Activated CD8-positive, alpha-beta memory T cell treated with anti-CD3 and anti-CD28 coated beads, Interleukin-2, amount 10 ng/mL, durations not matched to agents 7 days and 5 days (primary cell): ENCODE measurements at regions not wholly inside any gene's neighbourhood (a gene's known extent, or its start where the extent isn't known, plus 50 kb on each side); places are given as distances from the start of the nearest gene placed in this dataset.

Source experiments
- ATAC-seq: fragments of 150-1000 bp; cut with Tn5 transposase; one replicate; pipeline ENCODE4 v1.10.0; 2021; ENCODE audit warnings: moderate library complexity
- CTCF ChIA-PET: fragments of 350-600 bp; sonication (Branson Sonifier 250); formaldehyde crosslinking; loops from one replicate; lab custom pipeline; 2021; ENCODE audit warnings: antibody characterized with exemption; lab: Charles Lee
- DNase-seq: peaks from one replicate; pipeline ENCODE4 v3.0.0-alpha.2; 2020
- H3K27ac Mint-ChIP-seq: one replicate; pipeline ENCODE4 v1.8.0; 2021; ENCODE audit warnings: mild to moderate bottlenecking, mixed read lengths
- H3K27me3 Mint-ChIP-seq: one replicate; pipeline ENCODE4 v1.8.0; 2021; ENCODE audit warnings: mixed read lengths
- H3K36me3 Mint-ChIP-seq: one replicate; pipeline ENCODE4 v1.8.0; 2021; ENCODE audit warnings: mild to moderate bottlenecking, mixed read lengths
- H3K4me1 Mint-ChIP-seq: one replicate; pipeline ENCODE4 v1.8.0; 2021; ENCODE audit warnings: mixed read lengths
- H3K4me3 Mint-ChIP-seq: one replicate; pipeline ENCODE4 v1.8.0; 2021; ENCODE audit warnings: mild to moderate bottlenecking, moderate library complexity, mixed read lengths
- H3K9me3 Mint-ChIP-seq: one replicate; pipeline ENCODE4 v1.8.0; 2022; ENCODE audit warnings: low read depth, mixed read lengths

DNA sequence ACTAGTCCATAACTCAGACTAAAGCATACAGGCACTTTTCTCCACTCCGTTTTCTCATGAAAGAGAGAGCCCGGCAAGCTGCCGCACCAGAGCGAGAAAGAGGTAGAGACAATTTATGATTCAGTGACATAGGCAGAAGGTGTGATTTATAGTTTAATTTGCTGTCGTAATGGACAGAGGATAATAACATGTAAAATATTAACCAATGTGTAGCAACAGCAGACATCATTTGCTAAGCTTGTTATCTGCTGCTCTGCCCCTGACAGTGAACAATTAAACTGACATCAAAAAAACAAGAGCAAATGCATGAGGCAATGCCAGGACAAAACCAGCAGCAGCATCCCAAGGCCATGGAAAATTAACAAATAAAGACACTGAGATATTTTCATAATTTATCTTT is 214.0 kb downstream of the ATG4C start:
- H3K9me3 Mint-ChIP-seq: no peaks in the 10 kb centered on the region
- CTCF ChIA-PET: interaction anchor here (0.6 kb wide), 1 partner anchor 1899 kb away, joined by 3 read pairs; no protein-coding TSS in a partner anchor
- DNase-seq (no peak), ATAC-seq (no peak)
- no peak overlapping the region for H3K4me3 Mint-ChIP-seq
- no peaks in the 10 kb centered on the region for H3K4me1 Mint-ChIP-seq
- peaks cover 4% of the 10 kb centered on the region for H3K27me3 Mint-ChIP-seq
- no peaks in the 10 kb centered on the region for H3K36me3 Mint-ChIP-seq
- no peak overlapping the region for H3K27ac Mint-ChIP-seq

DNA sequence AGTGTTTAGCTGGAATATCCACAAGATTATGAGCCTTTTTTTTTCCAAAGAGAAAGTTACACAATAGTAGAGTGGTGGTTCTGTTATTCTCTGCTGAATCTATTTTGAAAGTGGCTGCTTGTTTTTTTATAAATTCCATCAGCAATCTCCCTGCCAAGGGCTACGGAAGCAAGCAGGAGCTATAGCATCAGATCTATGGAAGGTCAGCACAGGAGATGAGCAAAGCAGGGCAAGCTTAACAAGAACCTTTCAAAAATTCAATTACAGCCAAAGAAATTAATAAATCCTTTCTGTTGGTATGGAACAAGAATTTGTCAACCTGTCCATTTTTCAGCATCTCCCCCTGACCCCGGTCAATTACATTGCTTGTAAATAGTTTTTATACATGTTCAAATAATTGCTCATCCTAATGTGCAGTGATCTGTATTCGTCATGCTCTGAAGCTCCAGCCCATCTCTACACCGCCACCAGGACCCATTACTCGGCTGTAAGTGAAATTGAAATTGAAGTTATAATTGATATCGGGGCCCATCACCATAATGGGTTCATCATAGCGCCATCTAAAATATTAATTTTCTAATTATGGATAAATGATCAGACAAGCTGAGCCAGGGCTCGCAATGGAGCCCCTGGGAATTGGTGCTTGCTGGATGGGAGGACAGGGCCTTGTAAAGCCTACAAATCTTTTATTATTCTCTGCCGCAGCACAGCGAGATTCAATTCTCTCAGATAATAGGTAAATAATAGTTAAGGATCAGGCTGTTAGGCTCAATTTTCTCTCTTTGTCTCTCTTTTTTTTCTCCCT is 215.1 kb downstream of the ATG4C start:
- DNase-seq: no peak
- Mint-ChIP-seq H3K9me3 (no peaks in the 10 kb centered on the region), H3K4me1 (no peaks in the 10 kb centered on the region), H3K27me3 (peaks cover 2% of the 10 kb centered on the region), H3K27ac (no peak overlapping the region), H3K4me3 (no peak overlapping the region), H3K36me3 (no peaks in the 10 kb centered on the region)
- no peak for ATAC-seq
- CTCF ChIA-PET: no interaction called here

DNA sequence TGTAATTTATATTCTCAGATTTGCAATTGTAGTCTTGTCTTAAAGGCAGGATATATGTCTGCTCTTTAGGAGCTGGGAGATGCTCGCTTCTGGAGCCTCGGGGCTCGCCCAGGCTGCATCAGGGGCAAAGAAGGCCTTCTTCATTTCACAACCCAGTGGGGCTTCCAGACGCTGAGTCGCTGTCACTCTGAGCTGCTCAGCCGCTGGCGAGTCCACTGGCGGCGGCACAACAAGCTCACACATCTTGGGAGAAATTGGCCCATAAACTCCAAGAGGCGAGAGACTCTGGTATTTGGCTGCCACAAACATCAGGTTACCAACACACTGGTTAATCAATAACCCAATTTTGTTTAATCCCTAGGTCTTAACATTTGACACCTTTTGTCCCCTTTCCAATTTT is 216.6 kb downstream of the ATG4C start:
- no peak overlapping the region for H3K4me3 Mint-ChIP-seq

DNA sequence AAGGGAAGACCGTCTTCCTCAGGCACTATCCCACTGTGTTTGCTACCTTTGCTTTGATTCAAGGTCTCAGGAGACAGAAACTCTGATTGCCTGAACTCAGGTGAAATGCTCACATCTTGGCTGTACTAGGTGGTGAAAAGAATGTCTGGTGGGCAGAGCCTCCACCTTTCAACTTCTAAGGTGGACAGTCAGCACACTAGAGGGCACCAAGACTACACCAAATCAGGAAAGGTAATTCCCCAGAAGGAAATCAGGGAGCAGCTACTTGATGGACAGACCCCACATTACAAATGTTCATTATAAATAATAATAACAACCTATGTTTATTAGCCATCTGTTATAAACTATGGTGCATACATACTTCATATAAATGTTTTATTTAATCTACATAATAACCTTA is 220.9 kb downstream of the ATG4C start:
- no peak for ATAC-seq
- H3K27ac Mint-ChIP-seq: no peak overlapping the region
- CTCF ChIA-PET: no interaction called here

More for the DNA sequence above, 216.6 kb downstream of the ATG4C start:
- no peak for ATAC-seq
- Mint-ChIP-seq H3K27ac (no peak overlapping the region), H3K27me3 (peaks cover 2% of the 10 kb centered on the region), H3K36me3 (no peaks in the 10 kb centered on the region), H3K9me3 (no peaks in the 10 kb centered on the region), H3K4me1 (no peaks in the 10 kb centered on the region)
- CTCF ChIA-PET: no interaction called here
- no peak for DNase-seq

DNA sequence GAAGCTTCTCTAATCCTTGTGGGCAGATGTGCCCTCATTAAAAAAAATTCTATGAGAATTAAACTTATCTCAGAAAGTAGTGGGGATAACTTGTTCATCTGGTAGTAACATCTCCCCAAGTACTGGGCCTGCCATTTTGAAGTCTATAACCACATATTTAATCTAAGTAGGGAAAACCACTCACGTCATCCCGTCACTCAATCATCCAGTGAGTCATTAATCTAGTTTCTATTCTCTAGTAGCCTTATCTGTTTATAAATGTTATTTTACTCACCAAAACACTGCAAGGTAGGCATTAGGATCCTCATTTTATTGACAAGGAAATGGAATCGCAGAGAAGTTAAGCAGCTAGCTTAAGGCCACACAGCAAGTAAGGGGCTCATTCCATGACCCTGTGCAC is 221.9 kb downstream of the ATG4C start:
- no peaks in the 10 kb centered on the region for H3K4me1 Mint-ChIP-seq
- H3K4me3 Mint-ChIP-seq: no peak overlapping the region
- H3K27me3 Mint-ChIP-seq: no peaks in the 10 kb centered on the region
- H3K27ac Mint-ChIP-seq: no peak overlapping the region
- H3K9me3 Mint-ChIP-seq: no peaks in the 10 kb centered on the region
- H3K36me3 Mint-ChIP-seq: no peaks in the 10 kb centered on the region
- ATAC-seq: no peak
- DNase-seq: no peak
- CTCF ChIA-PET: no interaction called here

More for the DNA sequence above, 220.9 kb downstream of the ATG4C start:
- H3K4me1 Mint-ChIP-seq: no peaks in the 10 kb centered on the region
- H3K36me3 Mint-ChIP-seq: no peaks in the 10 kb centered on the region
- H3K4me3 Mint-ChIP-seq: no peak overlapping the region
- no peaks in the 10 kb centered on the region for H3K9me3 Mint-ChIP-seq
- H3K27me3 Mint-ChIP-seq: no peaks in the 10 kb centered on the region
- no peak for DNase-seq

DNA sequence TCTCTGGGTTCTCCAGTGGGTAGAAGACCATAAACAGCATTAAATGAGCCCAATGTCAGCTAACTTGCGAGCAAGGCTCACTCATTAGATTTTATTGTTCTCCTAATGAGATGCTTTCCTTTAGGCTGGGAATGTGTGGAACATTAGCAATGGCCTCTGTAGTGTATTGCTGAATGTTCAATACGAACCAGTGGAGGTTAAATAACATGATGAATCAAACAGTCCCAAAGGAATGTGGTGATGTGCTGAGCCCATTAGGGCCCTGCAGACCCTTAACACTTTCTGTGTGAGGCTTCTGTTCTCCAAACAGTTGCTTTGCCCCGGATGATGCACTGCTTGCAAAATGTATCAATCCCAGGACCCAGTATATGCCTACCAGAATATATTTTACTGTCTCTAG is 225.5 kb downstream of the ATG4C start:
- no peaks in the 10 kb centered on the region for H3K9me3 Mint-ChIP-seq
- CTCF ChIA-PET: no interaction called here
- H3K36me3 Mint-ChIP-seq: no peaks in the 10 kb centered on the region
- no peaks in the 10 kb centered on the region for H3K27me3 Mint-ChIP-seq
- H3K4me1 Mint-ChIP-seq: no peaks in the 10 kb centered on the region
- DNase-seq (no peak), ATAC-seq (no peak)
- no peak overlapping the region for H3K4me3 Mint-ChIP-seq
- no peak overlapping the region for H3K27ac Mint-ChIP-seq

DNA sequence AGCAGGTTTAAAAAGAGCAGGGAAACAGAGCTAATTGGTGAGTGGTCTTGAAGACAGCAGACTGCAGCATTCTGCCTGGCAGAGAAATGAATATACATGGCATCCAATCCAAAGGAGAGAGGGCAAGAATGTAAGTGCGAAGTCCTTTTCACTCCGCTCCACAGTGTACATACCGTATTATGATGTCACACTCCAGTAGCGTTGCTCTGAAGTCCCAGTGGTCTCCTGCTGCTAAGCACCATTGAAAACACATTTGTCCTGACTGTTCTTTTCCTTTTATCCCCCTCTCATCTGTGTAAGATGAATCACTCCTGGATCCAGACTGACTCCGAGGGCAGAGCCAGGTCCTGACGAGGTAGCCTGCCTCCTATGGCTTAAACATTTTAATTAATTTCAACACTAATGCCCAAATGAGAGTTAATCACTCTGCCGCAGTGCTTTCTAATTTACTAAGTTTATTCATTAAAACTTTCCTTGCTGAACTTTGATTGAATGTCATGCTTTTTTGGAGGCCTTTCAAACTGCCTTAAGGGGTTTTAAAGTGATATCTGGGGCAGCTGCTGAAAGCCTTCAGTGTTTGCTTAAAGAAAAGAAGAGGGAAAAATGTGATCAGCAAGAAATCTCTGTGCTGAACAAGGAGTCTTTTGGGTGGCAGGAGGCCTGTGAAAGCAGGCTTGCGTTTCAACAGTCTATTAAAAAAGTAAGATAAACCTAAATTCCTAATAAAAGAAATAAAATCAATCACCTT is 227.2 kb downstream of the ATG4C start:
- no peaks in the 10 kb centered on the region for H3K27me3 Mint-ChIP-seq
- no peak overlapping the region for H3K27ac Mint-ChIP-seq
- H3K4me1 Mint-ChIP-seq: no peaks in the 10 kb centered on the region
- no peaks in the 10 kb centered on the region for H3K36me3 Mint-ChIP-seq
- no peak for DNase-seq
- ATAC-seq: no peak
- H3K9me3 Mint-ChIP-seq: no peaks in the 10 kb centered on the region
- CTCF ChIA-PET: no interaction called here
- no peak overlapping the region for H3K4me3 Mint-ChIP-seq

DNA sequence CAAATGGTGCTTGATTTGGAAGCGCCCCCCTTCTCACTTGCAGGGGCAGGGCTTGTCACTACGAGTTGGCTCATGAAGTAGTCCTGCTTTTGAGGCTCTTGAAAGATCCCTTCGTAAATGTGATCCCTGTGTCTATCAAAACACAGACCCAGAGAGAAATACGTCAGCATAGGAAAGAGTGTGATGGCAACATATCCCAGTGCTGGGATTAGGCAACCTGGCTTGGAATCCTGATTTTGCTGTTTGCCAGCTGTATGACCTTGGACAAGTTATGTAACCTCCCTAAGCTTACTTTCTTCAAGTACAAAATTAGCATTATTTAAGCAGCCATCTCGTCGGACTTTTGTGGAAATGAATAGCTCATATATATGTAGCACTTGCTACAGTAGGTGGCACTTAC is 228.4 kb downstream of the ATG4C start:
- no peak overlapping the region for H3K4me3 Mint-ChIP-seq
- no peaks in the 10 kb centered on the region for H3K36me3 Mint-ChIP-seq
- no peaks in the 10 kb centered on the region for H3K4me1 Mint-ChIP-seq
- no peaks in the 10 kb centered on the region for H3K27me3 Mint-ChIP-seq
- DNase-seq (no peak), ATAC-seq (no peak)
- no peak overlapping the region for H3K27ac Mint-ChIP-seq
- H3K9me3 Mint-ChIP-seq: no peaks in the 10 kb centered on the region
- CTCF ChIA-PET: no interaction called here

DNA sequence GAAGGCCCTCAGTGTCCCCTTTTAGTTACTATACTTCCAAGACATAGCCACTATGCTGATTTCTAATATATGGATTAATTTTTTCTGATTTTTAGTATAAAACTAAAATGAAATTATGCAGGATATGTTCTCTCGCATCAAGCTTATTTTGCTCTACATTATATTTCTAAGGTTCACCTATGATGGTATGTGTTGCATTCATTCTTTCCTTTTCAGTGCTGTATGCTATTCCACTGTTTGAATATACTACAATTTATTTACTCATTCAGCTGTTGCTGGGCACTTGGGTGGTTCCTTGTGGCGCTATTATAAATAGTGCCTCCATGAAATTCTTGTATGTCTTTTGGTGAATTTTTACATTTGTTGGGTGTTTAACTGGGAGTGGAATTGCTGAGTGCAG is 230.3 kb downstream of the ATG4C start:
- Mint-ChIP-seq H3K9me3 (no peaks in the 10 kb centered on the region), H3K4me3 (no peak overlapping the region), H3K4me1 (no peaks in the 10 kb centered on the region), H3K27me3 (no peaks in the 10 kb centered on the region), H3K27ac (no peak overlapping the region), H3K36me3 (no peaks in the 10 kb centered on the region)
- CTCF ChIA-PET: no interaction called here
- no peak for ATAC-seq
- DNase-seq: no peak

DNA sequence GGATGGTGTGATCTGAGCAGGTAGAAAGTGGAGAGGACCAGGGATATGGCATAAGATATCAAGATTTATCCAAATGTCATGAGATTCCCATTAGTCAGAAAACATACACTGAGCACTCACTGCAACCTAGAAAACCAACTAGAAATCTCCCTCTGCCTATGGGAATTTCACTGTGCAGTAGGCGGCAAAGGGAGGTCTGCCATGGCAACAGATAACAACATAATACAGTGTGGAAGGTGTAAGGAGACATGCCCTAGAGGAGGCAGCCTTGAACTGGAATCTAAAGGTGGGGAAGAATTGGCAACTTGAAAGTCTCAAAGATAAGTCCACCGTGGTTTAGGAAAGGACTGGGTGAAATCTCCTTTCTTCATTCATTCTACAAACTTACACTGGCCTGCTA is 238.4 kb downstream of the ATG4C start:
- H3K9me3 Mint-ChIP-seq: no peaks in the 10 kb centered on the region
- no peak for DNase-seq
- no peaks in the 10 kb centered on the region for H3K4me1 Mint-ChIP-seq
- ATAC-seq: no peak
- no peak overlapping the region for H3K27ac Mint-ChIP-seq
- CTCF ChIA-PET: no interaction called here
- no peaks in the 10 kb centered on the region for H3K27me3 Mint-ChIP-seq
- H3K36me3 Mint-ChIP-seq: no peaks in the 10 kb centered on the region
- no peak overlapping the region for H3K4me3 Mint-ChIP-seq

DNA sequence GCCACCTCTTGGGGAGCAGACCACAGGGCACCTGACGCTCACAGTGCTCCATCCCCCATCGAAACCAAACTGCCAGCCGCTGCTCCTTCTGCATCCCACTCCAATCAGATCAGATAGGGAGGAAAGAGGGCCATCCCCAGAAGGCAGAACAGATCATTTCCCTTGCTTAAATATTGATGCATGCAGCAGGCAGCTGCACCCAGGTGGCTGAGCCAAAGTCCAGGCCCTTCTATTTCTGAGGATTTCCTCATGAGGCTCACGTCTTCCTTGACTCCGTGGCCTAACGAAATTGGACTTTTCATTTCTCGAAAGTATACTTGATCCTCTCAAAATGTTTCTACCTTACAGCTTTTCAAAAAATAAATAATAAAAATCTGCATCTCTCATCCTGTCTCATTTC is 239.2 kb downstream of the ATG4C start:
- Mint-ChIP-seq H3K4me3 (no peak overlapping the region), H3K27me3 (no peaks in the 10 kb centered on the region), H3K36me3 (no peaks in the 10 kb centered on the region), H3K9me3 (no peaks in the 10 kb centered on the region), H3K4me1 (no peaks in the 10 kb centered on the region), H3K27ac (no peak overlapping the region)
- DNase-seq: no peak
- CTCF ChIA-PET: no interaction called here
- ATAC-seq: no peak

DNA sequence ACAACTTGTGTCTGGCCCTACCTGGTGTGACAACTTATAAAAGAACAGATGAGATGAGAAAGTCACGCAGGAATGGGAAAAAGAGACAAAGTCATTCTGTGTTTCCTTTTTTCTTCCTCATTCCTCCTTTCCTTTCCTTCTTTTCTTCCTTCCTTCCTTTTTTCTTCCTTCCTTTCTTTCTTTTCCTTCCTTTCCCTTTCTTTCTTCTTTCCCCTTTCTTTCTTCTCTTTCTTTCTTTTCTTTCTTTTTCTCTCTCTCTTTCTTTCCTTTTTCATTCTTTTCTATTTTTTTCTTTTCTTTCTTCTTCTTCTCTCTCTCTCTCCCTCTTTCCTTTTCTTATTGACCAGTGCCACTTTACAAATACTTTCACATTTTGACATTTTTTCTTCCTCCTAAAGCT is 239.7 kb downstream of the ATG4C start:
- Mint-ChIP-seq H3K4me1 (no peaks in the 10 kb centered on the region), H3K4me3 (no peak overlapping the region), H3K9me3 (no peaks in the 10 kb centered on the region), H3K27ac (no peak overlapping the region), H3K27me3 (no peaks in the 10 kb centered on the region), H3K36me3 (no peaks in the 10 kb centered on the region)
- ATAC-seq (no peak), DNase-seq (no peak)
- CTCF ChIA-PET: no interaction called here

DNA sequence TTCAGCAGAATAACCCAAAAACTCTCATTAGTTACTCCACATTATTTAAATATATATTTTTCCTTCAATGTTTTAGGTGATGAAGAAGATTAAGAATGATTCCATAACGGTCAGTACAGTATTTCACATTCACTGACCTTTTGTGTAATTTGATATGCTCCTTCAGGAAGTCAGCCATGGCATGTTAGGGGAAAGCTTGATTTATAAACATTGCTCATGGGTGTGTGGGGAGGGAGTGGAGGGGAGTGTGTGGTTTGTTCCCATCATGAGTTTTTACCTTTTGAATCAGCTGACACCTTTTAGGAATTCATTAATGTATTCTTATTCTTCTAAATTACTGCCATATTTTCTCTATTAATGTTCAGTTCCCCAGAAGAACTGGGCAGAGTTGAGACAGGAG is 240.2 kb downstream of the ATG4C start:
- Mint-ChIP-seq H3K4me3 (no peak overlapping the region), H3K27ac (no peak overlapping the region), H3K27me3 (no peaks in the 10 kb centered on the region), H3K4me1 (no peaks in the 10 kb centered on the region), H3K9me3 (no peaks in the 10 kb centered on the region), H3K36me3 (no peaks in the 10 kb centered on the region)
- CTCF ChIA-PET: no interaction called here
- ATAC-seq (no peak), DNase-seq (no peak)

DNA sequence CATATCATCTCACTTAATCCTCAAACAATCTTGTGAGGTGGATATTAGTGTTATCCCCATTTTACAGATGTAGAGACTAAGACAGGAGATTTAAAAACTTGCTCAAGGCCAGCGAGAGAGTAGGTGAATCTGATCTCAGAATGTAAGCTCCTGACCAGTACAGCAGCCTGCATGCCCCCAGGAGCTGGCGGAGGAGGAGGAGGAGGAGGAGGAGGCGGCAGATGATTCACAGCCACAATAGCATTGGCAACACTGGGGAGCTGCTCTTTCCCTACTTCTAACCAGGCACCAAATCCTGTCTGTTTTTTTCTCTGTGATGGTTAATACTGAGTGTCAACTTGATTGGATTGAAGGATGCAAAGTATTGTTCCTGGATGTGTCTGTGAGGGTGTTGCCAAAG is 243.2 kb downstream of the ATG4C start:
- no peak overlapping the region for H3K4me3 Mint-ChIP-seq
- ATAC-seq (no peak), DNase-seq (no peak)
- no peaks in the 10 kb centered on the region for H3K9me3 Mint-ChIP-seq
- H3K27ac Mint-ChIP-seq: no peak overlapping the region
- H3K27me3 Mint-ChIP-seq: no peaks in the 10 kb centered on the region
- no peaks in the 10 kb centered on the region for H3K4me1 Mint-ChIP-seq
- CTCF ChIA-PET: no interaction called here
- H3K36me3 Mint-ChIP-seq: no peaks in the 10 kb centered on the region
